Activated CD4-positive, alpha-beta T cell treated with anti-CD3 and anti-CD28 coated beads, Interleukin-2, amount 50 U/mL, for 24 hours (primary cell): ENCODE measurements at regions not wholly inside any gene's neighbourhood (a gene's known extent, or its start where the extent isn't known, plus 50 kb on each side); places are given as distances from the start of the nearest gene placed in this dataset.

ENCODE experiments used
- DNase-seq, 2 donors: peaks; one replicate each; pipeline ENCODE4 v3.0.0-alpha.2; 2020; ENCODE audit warnings: low read depth in 1 of 2, low spot score in 1 of 2

GRCh38 chr3:175902226-175902625 is 1043.1 kb downstream of the NAALADL2 start:
- DNase-seq: no peak

- DNase-seq: no peak
These were observed 1039.1 kb downstream of the NAALADL2 start for GRCh38 chr3:175898194-175898593.

- DNase-seq: no peak
These were observed 1037.5 kb downstream of the NAALADL2 start for GRCh38 chr3:175896655-175897054.

DNA sequence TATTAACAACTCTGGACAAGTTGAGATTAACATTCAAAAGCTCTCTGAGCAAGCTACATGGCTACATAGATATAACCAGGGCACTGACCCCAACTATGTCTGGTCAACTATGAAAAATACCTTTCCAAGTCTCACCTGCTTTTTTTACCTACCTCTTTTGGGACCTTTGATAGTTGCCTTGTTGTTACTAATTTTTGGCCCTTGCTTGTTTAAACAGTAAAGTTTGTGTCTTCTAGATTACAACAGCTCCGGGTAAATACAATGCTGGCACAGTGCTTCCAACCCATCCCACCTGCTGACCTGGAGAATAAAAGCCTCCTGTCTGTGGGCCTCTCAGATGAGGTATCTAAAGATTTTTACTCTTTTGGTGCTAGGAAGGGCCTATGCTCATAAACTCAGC is 1036.6 kb downstream of the NAALADL2 start:
- DNase-seq: no peak

- DNase-seq: no peak
These were observed 1034.4 kb downstream of the NAALADL2 start for GRCh38 chr3:175893566-175893965.

DNA sequence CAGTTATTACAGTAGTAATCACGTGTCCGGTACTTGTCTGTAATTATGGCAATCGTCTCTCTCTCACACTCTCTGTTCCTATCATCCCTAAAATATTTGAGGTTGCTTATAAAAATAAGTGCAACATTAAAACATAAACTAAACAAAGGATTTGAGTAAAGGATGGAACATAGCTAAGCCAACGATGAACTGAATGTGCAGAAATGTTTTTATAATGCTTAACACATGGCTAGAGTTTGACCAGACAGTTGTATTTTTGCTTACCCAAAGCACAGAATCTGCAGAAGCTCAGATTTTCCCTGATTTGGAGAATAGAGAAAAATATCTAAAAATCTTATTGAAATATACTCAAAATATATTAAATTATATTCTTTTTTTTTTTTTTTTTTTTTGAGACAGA is 1030.9 kb downstream of the NAALADL2 start:
- no peak for DNase-seq

DNA sequence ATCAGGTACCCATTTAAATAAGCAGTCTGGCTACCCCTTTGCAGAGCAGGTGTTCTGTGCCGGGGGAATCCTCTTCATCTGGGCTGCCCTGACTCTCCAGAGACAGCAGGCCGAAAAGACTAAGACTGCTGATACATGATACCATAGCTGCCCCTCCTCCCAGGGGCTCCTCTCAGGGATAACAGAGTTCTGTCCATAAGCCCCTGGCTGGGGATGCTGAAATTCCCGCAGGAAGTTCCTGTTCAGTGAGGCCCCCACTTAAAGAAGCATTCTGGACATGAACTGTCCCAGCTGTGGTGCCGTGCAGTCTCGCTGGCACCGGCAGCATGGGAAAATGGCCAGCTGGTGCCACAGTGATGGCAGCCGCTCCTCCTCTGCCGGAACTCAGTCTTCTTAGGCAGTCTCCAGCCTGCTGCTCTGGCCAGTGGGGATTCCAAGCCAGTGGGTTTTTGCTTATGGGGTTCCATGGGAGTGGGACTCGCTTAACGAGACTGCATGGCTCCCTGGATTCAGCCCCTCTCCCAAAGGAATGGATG is 1026.2 kb downstream of the NAALADL2 start:
- DNase-seq: no peak

GRCh38 chr3:175879417-175879816 is 1020.3 kb downstream of the NAALADL2 start:
- no peak for DNase-seq

DNA sequence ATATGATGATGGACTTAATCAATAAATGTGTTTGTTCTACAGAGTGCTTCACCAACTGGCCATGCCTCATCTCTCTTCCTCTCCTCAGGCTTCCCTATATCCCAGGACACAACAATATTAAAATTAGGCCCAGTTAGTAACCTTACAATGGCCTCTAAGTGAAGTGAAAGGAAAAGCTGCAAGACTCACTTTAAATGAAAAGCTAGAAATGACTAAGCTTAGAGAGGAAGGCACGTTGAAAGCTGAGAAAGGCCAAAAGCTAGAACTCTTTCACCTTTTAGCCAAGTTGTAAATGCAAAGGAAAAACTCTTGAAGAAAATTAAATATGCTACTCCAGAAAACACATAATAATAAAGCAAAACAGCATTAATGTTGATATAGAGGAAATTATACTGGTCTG is 1010.3 kb downstream of the NAALADL2 start:
- DNase-seq: no peak

GRCh38 chr3:175868626-175869025 is 1009.5 kb downstream of the NAALADL2 start:
- DNase-seq: no peak

- DNase-seq: no peak
These were observed 1006.6 kb downstream of the NAALADL2 start for GRCh38 chr3:175865724-175866123.

- DNase-seq: no peak
These were observed 1002.8 kb downstream of the NAALADL2 start for GRCh38 chr3:175861916-175862315.
